ENCODE measurements at regions not wholly inside any gene's neighbourhood (a gene's known extent, or its start where the extent isn't known, plus 50 kb on each side); places are given as distances from the start of the nearest gene placed in this dataset.

DNA sequence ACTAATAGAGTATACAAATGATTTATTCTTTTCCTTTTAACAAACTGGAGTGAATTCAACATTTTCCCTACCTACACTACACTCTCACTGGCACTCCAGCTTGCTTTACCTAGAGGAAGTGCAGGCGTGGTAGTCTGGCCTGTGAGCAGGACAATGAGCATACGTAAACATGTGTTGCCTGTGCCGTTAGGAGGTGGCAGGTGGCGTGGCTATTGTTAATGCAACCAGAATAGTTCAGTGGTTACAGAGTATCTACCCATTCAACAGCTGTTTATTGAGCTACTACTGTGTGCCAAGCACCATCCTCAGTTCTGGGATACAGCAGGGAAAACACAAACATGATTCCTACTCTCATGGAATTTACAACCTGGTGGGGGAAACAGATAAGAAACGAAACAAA lies 299.7 kb upstream of the KAZN start:
- DNase-seq (ENCODE audit: low spot score), result no peak

- peak; percentile 49 for DNase-seq (ENCODE audit: low spot score)
Measured at GRCh38 chr1:14300991-14301703, 297.3 kb upstream of the KAZN start.

- no peak for DNase-seq (ENCODE audit: low spot score)
Measured at GRCh38 chr1:14301704-14302024, 296.8 kb upstream of the KAZN start.

DNA sequence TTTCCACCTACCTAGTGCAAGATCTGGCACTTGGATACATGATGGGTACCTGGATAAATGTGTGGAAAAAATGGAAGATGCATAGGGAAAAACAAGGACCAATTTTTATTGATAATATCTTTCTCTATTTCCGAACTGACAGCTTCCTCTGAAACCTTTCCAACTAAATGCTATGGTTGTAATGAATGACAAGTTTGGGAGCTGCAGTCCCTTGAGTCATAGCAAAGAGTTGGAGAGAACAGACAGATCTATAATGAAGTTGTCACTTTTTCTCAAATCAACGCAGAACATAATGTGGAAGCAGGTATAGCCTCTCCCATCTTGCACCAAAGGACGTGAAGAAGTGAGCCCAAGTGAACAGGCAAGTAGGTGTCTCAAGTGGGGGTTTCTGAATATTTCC lies 296.5 kb upstream of the KAZN start:
- no peak for DNase-seq (ENCODE audit: low spot score)

DNA sequence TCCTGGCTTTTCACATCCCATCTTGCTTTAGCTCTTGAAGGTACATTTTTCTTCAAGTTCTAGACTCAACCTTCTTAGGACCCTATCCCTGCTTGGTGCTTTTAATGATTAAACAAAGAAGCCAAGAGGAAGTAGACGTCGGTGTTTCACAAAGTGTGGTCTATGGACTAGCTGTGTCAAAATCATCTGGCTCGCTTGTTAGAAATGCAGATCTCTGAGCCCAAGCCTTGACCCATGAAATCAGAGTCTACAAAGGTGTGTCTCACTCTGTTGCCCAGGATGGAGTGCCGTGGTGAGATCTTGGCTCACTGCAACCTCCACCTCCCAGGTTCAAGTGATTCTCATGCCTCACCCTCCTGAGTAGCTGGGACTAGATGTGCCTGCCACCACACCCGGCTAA lies 295.5 kb upstream of the KAZN start:
- DNase-seq (ENCODE audit: low spot score), result no peak

DNA sequence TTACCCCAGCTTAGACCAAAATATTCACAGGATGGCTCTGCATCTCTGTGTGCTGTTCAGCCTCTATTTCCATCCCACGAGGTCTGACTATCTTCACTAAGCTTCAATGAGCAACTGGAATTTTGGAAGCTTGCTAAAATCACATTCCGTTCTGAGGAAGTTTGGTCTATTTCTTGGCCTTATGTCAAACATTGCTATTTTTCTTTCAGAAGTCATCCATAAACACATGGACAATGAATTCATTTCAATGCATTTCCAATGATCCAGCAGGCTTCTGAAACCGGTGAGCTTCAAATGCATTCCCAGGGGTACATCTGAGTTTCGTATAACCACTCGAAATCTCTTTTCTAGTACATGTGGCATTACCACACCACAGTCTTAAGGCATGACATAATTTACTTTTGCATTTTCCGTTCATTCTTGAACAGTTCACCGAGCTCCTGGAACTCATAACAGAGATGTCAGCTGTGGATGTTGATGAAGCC lies 294.1 kb upstream of the KAZN start:
- DNase-seq (ENCODE audit: low spot score), result no peak

GRCh38 chr1:14308460-14308859 lies 290.0 kb upstream of the KAZN start:
- no peak for DNase-seq (ENCODE audit: low spot score)

GRCh38 chr1:14309984-14310383 lies 288.5 kb upstream of the KAZN start:
- DNase-seq (ENCODE audit: low spot score), result no peak

GRCh38 chr1:14310476-14310875 lies 288.0 kb upstream of the KAZN start:
- DNase-seq (ENCODE audit: low spot score), result no peak

DNA sequence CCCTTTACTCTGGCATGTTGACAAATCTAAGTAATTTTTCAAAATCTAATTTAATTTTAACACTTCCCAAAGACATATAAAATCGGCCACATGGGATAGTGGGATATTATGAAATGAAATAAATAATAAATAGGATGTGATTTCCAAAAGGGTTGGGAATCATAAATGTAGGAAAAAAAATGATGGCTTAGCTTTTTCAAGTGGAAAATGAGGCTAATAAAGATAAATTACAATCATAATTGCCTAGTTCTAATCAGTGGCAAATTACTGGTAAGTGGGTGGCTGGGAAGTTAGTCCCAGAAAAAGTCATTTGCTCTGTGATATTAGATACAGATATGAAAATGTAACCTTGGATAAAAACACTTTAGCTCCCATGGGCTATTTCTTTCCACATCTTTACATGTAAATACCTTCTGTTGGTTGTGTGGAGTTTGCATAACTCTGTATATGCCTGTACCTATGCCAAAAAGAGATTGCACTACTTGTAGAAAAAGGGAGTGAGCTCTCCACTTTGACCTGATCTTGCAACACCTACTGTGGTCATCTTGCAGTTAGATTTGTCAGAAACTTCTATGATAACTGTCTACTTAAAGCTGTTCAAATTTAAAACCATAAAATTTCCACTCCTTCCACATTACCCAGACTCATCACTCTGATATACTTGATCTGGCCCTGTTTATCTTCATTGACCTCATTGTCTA lies 284.6 kb upstream of the KAZN start:
- no peak for DNase-seq (ENCODE audit: low spot score)

DNA sequence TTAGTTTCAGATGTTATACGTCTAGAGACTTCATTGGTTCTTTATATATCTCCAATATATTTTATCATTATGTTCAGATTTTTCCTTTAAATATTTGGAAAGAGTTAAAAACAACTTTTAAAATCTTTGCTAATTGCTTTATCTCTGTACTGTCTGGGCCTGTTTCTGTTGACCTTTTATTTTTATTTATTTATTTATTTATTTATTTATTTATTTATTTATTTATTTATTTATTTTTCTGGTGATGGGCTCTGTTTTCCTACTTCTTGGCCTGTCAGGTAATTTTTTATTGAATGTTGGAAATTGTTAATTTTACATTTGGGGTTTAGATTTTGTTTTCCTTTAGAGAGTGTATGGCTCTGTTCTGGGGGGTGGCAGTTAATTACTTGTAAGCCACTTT lies 279.7 kb upstream of the KAZN start:
- no peak for DNase-seq (ENCODE audit: low spot score)

GRCh38 chr1:14320518-14320917 lies 278.0 kb upstream of the KAZN start:
- DNase-seq (ENCODE audit: low spot score), result no peak

- no peak for DNase-seq (ENCODE audit: low spot score)
Measured at GRCh38 chr1:14320986-14321385, 277.5 kb upstream of the KAZN start.

DNA sequence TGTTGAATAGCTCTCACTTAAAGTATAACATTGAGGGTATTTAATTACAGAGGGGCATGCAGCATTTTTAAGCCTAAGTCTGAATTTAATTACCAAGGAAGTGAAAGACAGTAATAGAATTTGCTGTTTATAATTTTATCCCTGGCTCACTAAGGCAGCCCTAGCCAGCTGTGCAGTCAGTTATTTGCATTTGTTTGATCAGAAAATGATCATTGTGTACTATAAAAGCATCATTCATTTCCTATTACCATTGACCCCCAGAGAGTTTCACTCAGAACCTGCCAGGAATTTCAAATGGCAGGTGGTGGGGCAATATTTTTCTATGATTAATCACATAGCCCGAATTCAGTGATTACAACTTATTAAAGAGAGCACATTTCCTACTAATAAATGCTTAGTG lies 277.1 kb upstream of the KAZN start:
- peak; percentile 20 for DNase-seq (ENCODE audit: low spot score)

GRCh38 chr1:14323568-14324247 lies 274.8 kb upstream of the KAZN start:
- DNase-seq (ENCODE audit: low spot score), result no peak

DNA sequence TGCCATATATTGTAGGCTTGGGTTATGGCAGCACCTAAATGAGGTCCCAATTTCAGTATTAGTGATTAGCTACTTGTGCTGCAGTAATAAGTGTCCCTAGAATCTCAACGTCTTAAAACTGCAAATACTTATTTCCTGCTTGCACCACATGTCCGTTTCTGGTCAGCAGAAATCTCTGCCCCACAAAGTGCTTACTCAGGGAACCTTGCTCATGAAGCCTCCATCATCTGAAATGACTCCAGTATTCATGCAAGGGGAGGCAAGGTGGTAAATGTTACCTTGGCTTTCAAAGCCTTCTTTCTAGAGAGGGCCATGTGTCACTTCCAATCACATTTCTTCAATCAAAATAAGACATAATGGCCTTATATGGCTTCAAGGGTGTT lies 274.2 kb upstream of the KAZN start:
- no peak for DNase-seq (ENCODE audit: low spot score)

DNA sequence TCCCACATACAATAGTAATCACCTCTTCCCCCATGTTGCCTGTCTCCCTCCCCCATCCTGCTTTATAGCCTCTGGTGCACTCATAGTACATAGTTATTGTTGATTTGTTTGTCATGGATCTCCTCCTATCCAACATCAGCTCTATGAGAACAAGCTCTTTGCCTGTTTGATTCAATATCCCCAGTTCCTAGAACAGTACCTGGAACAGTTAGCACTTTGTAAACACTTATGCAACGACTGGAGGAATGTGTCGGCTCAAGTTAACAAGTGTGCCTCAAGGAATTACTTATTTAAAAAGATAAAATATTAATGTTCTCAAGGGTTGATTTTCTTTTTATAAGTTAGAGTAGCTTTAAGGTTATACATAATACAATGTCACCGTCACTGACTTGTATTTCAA lies 271.6 kb upstream of the KAZN start:
- DNase-seq (ENCODE audit: low spot score), result no peak

DNA sequence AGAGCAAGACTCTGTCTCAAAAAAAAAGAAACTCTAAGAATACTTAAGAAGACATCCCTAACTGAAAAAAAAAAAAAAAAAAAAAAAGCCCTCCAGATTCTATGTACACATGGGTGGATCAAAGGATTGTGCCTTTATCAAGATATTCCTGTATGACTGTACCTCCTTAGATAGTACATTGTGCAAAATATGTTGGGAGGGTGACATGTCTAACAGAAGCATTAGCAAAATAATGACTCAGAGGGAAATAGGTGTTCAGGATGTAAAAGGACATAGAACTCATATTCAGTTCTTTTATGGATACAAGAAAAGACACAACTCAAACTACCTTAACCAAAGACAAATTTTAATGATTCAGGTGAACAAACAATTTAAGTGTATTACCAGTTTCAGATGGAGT lies 269.8 kb upstream of the KAZN start:
- DNase-seq (ENCODE audit: low spot score), result no peak

- DNase-seq (ENCODE audit: low spot score), result no peak
Measured at GRCh38 chr1:14332158-14332557, 266.3 kb upstream of the KAZN start.

- DNase-seq (ENCODE audit: low spot score), result no peak
Measured at GRCh38 chr1:14334336-14335176, 263.9 kb upstream of the KAZN start.

DNA sequence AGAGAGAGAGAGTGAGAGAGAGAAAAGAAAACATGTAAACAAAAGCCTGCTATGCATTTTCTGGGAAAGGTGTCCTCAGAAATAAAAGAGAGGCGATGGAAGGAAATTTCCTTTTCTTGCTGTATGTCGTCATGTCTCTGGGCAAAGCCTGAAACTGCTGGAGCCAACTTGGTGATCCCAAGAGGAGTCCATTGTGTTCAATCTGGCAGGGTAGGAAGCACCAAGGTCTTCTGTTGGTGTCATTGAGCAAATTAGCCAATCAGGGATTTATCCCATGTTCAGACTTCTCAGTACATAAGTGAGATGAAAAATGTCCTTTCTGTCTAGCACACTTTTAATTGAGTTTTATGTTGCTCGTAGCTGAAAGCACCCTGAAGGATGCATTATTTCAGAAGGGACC lies 260.0 kb upstream of the KAZN start:
- no peak for DNase-seq (ENCODE audit: low spot score)

GRCh38 chr1:14339288-14339687 lies 259.2 kb upstream of the KAZN start:
- no peak for DNase-seq (ENCODE audit: low spot score)
